Astrocyte of the cerebellum (primary cell): ENCODE measurements at regions not wholly inside any gene's neighbourhood (a gene's known extent, or its start where the extent isn't known, plus 50 kb on each side); places are given as distances from the start of the nearest gene placed in this dataset.

Experiments used
- DNase-seq: peaks from one replicate; pipeline ENCODE4 v3.0.0-alpha.2; 2011; ENCODE audit warnings: low read depth
- H3K4me3 ChIP-seq: 2 replicates; pipeline ENCODE4 v1.5.1; 2011; ENCODE audit warnings: mild to moderate bottlenecking, low read depth, low read length, moderate library complexity
- in situ Hi-C: cut with HindIII; loops from 2 replicates; pipeline ENCODE4 v1.10.0; 2017; ENCODE audit warnings: low sequenced_read_pairs
- TF ChIP-seq, protein P1 (sequence below): IDR thresholded peaks from 2 replicates; pipeline ENCODE4 v1.5.1; 2012; ENCODE audit warnings: low read length, low read depth, moderate library complexity, mild to moderate bottlenecking; ENCODE audit errors: missing control alignments

GRCh38 chr17:33385133-33385532 lies 92.0 kb upstream of the ASIC2 start:
- no peak for DNase-seq
- in situ Hi-C loops, result no loop called here
- H3K4me3 ChIP-seq, result no peak overlapping the region
- TF ChIP-seq, protein P1, sequence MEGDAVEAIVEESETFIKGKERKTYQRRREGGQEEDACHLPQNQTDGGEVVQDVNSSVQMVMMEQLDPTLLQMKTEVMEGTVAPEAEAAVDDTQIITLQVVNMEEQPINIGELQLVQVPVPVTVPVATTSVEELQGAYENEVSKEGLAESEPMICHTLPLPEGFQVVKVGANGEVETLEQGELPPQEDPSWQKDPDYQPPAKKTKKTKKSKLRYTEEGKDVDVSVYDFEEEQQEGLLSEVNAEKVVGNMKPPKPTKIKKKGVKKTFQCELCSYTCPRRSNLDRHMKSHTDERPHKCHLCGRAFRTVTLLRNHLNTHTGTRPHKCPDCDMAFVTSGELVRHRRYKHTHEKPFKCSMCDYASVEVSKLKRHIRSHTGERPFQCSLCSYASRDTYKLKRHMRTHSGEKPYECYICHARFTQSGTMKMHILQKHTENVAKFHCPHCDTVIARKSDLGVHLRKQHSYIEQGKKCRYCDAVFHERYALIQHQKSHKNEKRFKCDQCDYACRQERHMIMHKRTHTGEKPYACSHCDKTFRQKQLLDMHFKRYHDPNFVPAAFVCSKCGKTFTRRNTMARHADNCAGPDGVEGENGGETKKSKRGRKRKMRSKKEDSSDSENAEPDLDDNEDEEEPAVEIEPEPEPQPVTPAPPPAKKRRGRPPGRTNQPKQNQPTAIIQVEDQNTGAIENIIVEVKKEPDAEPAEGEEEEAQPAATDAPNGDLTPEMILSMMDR, result no peak

- H3K4me3 ChIP-seq, result no peak overlapping the region
- TF ChIP-seq, protein P1, result no peak
- in situ Hi-C loops, result no loop called here
- DNase-seq, result no peak
Observed at GRCh38 chr17:33385713-33386112, 92.6 kb upstream of the ASIC2 start.

DNA sequence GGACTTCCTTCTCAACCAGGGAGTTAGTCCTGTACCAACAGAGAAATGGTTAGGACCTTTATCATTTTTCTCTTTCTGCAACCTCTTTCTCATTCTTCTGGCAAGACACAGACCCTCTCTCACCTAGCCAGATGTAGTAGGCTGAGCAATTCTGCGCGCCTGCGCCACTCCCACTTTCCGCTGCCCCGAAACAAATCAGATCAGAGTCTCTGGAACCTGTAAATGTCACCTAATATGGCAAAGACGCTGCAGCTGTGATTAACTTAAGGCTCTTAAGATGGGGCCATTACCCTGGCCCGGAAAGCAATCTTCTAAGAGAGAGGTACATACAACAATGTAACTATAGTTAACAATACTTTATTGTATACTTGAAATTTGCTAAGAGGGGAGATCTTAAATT lies 94.3 kb upstream of the ASIC2 start:
- TF ChIP-seq, protein P1, result no peak
- no peak for DNase-seq
- no peak overlapping the region for H3K4me3 ChIP-seq
- in situ Hi-C loops, result no loop called here

DNA sequence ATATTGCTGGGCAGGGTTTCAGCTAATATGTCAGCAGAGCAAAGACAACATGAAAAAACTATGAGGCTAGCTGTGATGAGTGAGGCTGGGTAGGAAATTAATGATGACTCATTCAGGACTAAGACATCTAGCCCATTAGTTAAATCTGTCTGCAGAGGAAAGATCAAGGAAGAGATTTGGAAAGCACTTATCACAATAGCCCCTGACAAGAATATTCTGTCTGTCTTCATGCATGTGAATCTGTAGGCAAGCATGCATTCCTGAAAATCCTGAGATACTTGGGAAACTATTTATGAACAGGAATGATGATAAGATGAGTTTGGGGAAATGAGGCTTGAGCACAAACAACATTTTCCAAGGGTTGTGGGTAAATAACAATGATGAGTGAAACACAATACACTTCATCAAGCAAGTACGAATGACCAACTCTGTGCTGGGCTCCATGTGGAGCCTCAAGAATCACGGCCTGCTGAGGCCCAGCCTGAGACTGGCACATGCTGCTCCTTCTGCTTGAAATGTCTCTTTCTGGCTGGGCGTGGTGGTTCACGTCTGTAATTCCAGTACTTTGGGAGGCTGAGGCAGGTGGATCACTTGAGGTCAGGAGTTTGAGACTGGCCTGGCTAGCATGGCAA lies 96.5 kb upstream of the ASIC2 start:
- no peak overlapping the region for H3K4me3 ChIP-seq
- in situ Hi-C loops, result no loop called here
- TF ChIP-seq, protein P1, result no peak
- DNase-seq, result no peak

DNA sequence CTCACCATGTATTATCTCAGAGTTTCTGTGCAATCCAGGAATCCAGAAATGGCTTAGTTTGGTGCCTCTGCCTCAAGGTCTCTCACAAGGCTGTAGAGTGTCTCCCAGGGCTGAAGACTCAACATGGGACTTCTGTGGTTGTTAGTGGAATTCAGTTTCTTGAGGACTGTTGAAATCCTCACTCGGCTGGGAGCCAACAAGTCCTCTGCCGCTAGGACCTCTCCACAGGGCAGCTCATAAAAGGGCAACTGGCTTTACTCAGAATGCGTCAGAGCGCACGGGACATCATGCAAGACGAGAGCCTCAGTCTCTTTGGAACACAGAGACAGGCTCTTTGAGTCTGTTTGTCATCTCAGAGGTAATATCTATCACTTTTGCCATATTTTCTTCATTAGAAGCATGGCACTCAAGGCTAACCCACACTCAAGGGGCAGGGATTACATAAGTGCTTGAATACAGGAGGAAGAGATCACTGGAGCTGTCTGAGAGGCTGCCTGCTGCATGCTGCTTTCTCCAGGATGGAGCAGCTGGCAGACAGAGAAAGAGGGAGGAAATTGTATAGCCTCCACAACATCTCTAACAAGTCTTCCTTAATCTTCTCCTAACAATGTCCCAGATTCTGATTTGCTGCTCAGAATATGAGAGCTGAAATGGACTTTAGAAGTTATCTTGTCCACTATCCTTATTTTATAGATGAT lies 97.5 kb upstream of the ASIC2 start:
- TF ChIP-seq, protein P1, result no peak
- DNase-seq, result no peak
- no peak overlapping the region for H3K4me3 ChIP-seq
- in situ Hi-C loops, result no loop called here

DNA sequence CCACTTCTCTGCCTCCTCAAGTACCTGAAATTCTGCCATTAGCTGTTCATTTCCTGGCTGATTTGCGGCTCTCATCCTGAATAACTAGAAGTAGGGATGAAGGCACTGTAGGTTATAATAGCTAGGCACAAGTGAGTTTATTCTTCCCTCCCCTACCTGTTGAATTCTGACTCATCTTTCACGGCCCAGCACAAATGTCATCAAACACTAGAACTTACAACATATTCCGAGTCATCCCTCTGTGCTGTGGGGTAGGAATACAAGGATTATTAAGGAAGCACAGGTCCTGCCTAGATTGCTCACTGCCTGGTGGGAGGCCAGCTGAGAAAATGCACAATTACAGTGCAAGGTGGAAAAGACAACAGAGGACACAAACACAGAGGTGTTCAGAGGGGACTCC lies 103.7 kb upstream of the ASIC2 start:
- DNase-seq, result no peak
- in situ Hi-C loops, result no loop called here
- TF ChIP-seq, protein P1, result no peak
- no peak overlapping the region for H3K4me3 ChIP-seq
